Hepatocyte (in vitro differentiated cells): ENCODE measurements at regions not wholly inside any gene's neighbourhood (a gene's known extent, or its start where the extent isn't known, plus 50 kb on each side); places are given as distances from the start of the nearest gene placed in this dataset.

ENCODE experiments used
- CTCF ChIP-seq: fragments of 200-600 bp; sonication (generic); IDR thresholded peaks from 2 replicates; pipeline ENCODE4 v1.5.1; 2016; ENCODE audit warnings: antibody characterized with exemption, mild to moderate bottlenecking; ENCODE audit not compliant: poor library complexity
- EZH2 ChIP-seq: fragments of 200-600 bp; sonication (generic); IDR thresholded peaks from 2 replicates; pipeline ENCODE4 v1.6.1; 2016; ENCODE audit warnings: antibody characterized with exemption, mild to moderate bottlenecking, borderline replicate concordance
- EZH2phosphoT487 ChIP-seq: fragments of 200-600 bp; sonication (generic); IDR thresholded peaks from one replicate; pipeline ENCODE4 v1.6.1; 2018; ENCODE audit warnings: antibody characterized with exemption, mild to moderate bottlenecking, low read depth, moderate library complexity; ENCODE audit not compliant: unreplicated experiment, severe bottlenecking

- TF ChIP-seq EZH2: no peak
- TF ChIP-seq CTCF: no peak
- TF ChIP-seq EZH2phosphoT487: no peak
Measured at GRCh38 chr13:72163678-72164077, 296.7 kb upstream of the DACH1 start.
